Immature natural killer cell (primary cell): ENCODE measurements at regions not wholly inside any gene's neighbourhood (a gene's known extent, or its start where the extent isn't known, plus 50 kb on each side); places are given as distances from the start of the nearest gene placed in this dataset.

Source experiments
- DNase-seq, 3 donors: peaks; one replicate each; pipeline ENCODE4 v3.0.0; 2022; ENCODE audit warnings: mixed read lengths in 1 of 3
- H3K27ac Mint-ChIP-seq, 6 donors: one replicate each; pipeline ENCODE4 v1.8.0; 2020; ENCODE audit warnings: mixed read lengths in 6 of 6, mild to moderate bottlenecking in 5 of 6, inconsistent platforms in 4 of 6, moderate library complexity in 3 of 6
- H3K27me3 Mint-ChIP-seq, 3 donors: one replicate each; pipeline ENCODE4 v1.8.0; 2020 to 2021; ENCODE audit warnings: low read depth in 3 of 3, mild to moderate bottlenecking in 3 of 3, mixed read lengths in 3 of 3, moderate library complexity in 3 of 3, inconsistent platforms in 1 of 3
- H3K36me3 Mint-ChIP-seq, 3 donors: one replicate each; pipeline ENCODE4 v1.8.0; 2020; ENCODE audit warnings: mixed read lengths in 3 of 3, inconsistent platforms in 2 of 3, mild to moderate bottlenecking in 2 of 3
- H3K4me1 Mint-ChIP-seq, 2 donors: one replicate each; pipeline ENCODE4 v1.8.0; 2020; ENCODE audit warnings: inconsistent platforms in 2 of 2, mild to moderate bottlenecking in 2 of 2, mixed read lengths in 2 of 2, moderate library complexity in 1 of 2
- H3K4me3 Mint-ChIP-seq, 5 donors: one replicate each; pipeline ENCODE4 v1.8.0; 2020; ENCODE audit warnings: mild to moderate bottlenecking in 5 of 5, mixed read lengths in 5 of 5, inconsistent platforms in 3 of 5, moderate library complexity in 3 of 5
- H3K9me3 Mint-ChIP-seq, 6 donors: one replicate each; pipeline ENCODE4 v1.8.0; 2020; ENCODE audit warnings: mild to moderate bottlenecking in 6 of 6, mixed read lengths in 6 of 6, inconsistent platforms in 4 of 6, moderate library complexity in 3 of 6

DNA sequence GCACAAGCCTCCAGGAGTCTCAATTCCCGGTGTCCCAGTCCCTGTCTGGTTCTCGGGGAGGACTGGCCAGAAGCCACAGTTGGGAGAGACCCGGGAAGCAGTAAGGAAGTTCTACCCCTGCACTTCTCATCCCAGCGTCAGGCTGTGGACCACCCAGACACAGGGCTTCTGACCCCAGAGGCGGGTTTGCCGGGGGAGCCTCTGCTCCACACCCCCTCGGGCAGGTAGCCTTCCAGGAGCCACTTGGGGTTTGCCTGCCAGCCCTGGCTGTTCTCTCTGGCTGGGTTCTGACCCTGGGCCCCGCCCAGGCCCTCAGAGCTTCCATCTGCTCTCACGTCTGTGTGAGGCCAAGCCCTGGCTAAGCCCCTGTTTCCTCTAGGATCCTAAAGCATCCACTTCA is 94.4 kb upstream of the GPC1 start:
- no peaks in the 10 kb centered on the region for H3K36me3 Mint-ChIP-seq
- H3K9me3 Mint-ChIP-seq: no peaks in the 10 kb centered on the region
- no peak overlapping the region for H3K27ac Mint-ChIP-seq
- DNase-seq: no peak
- H3K27me3 Mint-ChIP-seq: peaks cover 4 to 7% (median 6%) of the 10 kb centered on the region in 3 donors
- no peak overlapping the region for H3K4me3 Mint-ChIP-seq
- H3K4me1 Mint-ChIP-seq: no peaks in the 10 kb centered on the region

DNA sequence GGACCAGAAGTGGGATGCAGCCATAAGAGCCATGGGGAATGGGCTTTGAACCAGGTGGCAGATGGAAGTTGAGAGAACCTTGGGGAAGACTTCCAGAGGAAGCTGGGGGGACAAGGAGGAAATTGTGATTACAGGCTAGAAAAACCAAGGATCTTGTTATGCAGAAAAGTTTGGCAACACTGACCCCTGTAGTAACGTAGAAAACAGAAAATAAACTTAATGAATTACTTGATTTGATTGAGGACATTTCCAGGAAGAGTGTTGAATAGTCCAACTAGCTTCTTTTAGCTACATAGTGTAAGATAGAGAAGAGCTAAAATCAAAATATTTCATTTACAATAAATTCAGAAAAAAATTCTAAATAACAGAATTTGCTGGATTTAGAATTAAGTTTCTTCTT is 91.9 kb upstream of the GPC1 start:
- Mint-ChIP-seq H3K27me3 (peaks cover 2 to 5% (median 5%) of the 10 kb centered on the region in 3 donors), H3K36me3 (no peaks in the 10 kb centered on the region), H3K9me3 (no peaks in the 10 kb centered on the region), H3K27ac (no peak overlapping the region), H3K4me3 (no peak overlapping the region), H3K4me1 (no peaks in the 10 kb centered on the region)
- no peak for DNase-seq

DNA sequence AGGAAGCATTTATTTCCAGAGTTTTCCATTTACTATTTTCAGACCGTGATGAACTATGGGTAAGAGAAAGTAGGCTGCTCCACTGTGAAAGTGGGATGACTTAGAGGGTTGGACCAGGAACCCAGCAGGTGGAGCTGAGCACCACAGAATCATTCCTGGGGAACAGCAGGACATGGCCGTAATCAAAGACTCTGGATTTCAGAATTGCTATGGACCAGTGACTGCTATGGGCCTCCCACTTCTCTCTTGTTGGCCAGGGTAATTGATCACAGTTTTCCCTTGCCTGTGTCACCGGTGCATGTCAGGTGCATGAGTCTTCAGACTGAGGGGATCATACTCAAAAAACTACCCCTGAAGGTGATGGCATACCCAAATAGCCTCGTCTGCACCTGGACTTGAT is 90.6 kb upstream of the GPC1 start:
- Mint-ChIP-seq H3K9me3 (no peaks in the 10 kb centered on the region), H3K4me1 (no peaks in the 10 kb centered on the region), H3K27ac (no peak overlapping the region), H3K27me3 (peaks cover 0 to 6% (median 5%) of the 10 kb centered on the region in 3 donors), H3K36me3 (no peaks in the 10 kb centered on the region), H3K4me3 (no peak overlapping the region)
- no peak for DNase-seq

DNA sequence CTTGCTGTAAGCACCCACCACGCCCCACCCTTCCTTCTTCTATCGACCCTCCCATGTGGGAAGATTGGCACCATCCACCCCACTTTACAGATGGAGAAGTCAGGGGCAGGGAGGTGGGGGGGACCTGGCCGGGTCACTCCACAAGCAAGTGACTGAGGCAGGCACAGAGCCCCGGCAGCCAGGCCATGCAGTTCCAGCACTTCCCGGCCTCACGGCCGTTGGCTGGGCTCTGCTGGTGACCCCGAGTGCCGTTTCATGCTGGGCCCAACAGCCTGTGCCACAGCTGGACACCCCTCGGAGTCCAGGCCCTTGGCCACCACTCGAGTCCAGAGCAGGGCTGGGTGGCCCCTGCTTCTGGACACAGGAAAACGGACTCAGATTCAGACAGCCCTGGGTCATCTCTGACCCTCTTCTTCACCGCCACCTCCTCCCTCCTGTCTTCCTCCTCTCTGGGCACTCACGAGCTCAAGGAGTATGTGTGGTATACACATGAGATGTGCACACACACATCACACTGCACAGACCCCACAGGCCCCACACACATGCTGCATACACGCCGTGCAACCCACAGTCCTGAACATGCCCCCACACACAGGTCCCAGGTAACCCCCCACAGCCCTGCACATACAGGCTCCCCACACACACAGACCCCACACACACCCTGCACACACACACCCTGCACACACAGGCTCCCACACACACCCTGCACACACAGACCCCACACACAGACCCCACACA is 89.3 kb upstream of the GPC1 start:
- Mint-ChIP-seq H3K4me3 (no peak overlapping the region), H3K27ac (no peak overlapping the region), H3K4me1 (no peaks in the 10 kb centered on the region), H3K36me3 (no peaks in the 10 kb centered on the region), H3K9me3 (no peaks in the 10 kb centered on the region), H3K27me3 (peaks cover 0 to 6% (median 6%) of the 10 kb centered on the region in 3 donors)
- no peak for DNase-seq

DNA sequence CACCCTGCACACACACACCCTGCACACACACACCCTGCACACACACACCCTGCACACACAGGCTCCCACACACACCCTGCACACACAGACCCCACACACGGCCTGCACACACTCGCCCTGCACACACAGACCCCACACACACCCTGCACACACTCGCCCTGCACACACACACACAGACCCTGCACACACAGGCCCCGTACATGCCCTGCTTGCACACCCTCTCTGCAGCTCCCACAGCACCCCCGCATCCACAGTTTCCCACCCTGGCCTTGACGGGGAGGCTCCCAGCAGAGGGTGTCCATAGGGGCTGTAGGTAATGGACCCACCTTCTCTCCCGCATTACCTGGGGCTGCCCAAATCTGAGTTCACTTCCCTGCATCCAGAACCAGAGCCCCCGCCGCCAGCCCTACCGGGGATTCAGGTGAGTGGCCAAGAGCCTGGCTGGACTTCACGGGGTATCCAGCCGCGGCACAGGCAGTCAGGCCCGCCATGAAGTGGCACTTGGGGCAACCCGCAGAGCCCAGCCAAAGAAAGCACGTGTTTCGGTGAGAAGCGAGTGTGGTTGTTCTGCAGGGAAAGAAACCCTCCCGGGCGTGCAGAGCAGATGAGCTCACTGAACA is 88.6 kb upstream of the GPC1 start:
- no peaks in the 10 kb centered on the region for H3K4me1 Mint-ChIP-seq
- H3K36me3 Mint-ChIP-seq: no peaks in the 10 kb centered on the region
- no peak overlapping the region for H3K27ac Mint-ChIP-seq
- H3K9me3 Mint-ChIP-seq: no peaks in the 10 kb centered on the region
- H3K4me3 Mint-ChIP-seq: no peak overlapping the region
- no peak for DNase-seq
- peaks cover 0 to 6% (median 6%) of the 10 kb centered on the region in 3 donors for H3K27me3 Mint-ChIP-seq

DNA sequence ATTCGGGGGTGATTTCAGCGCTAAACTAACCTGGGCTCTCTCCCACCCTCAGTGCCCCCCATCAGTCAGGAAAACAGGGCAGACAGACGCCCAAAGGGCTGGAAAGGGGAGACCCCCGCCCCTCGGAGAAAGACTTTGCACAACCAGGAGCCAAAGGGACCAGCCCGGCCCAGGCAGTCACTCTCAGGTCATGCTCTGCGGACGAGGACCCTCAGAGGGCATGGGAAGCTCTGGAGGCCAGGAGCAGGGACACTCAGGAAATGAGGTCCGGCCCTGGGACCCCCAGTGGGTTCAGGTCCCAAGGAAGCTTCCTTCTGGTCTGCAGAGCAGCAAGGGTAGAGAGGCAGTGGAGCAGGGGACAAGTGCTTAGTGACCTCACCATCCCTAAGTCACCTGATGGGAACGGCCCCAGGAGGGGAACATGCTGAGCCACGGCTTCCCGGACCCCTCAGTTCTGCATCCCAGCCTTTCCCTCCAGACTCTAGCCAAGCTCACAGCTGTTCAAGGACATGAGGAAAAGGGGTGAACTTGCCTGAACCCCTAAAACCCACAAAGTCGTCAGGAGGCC is 88.0 kb upstream of the GPC1 start:
- Mint-ChIP-seq H3K27ac (no peak overlapping the region), H3K27me3 (peaks cover 0 to 6% (median 6%) of the 10 kb centered on the region in 3 donors), H3K4me3 (no peak overlapping the region), H3K36me3 (no peaks in the 10 kb centered on the region), H3K4me1 (no peaks in the 10 kb centered on the region), H3K9me3 (no peaks in the 10 kb centered on the region)
- no peak for DNase-seq

DNA sequence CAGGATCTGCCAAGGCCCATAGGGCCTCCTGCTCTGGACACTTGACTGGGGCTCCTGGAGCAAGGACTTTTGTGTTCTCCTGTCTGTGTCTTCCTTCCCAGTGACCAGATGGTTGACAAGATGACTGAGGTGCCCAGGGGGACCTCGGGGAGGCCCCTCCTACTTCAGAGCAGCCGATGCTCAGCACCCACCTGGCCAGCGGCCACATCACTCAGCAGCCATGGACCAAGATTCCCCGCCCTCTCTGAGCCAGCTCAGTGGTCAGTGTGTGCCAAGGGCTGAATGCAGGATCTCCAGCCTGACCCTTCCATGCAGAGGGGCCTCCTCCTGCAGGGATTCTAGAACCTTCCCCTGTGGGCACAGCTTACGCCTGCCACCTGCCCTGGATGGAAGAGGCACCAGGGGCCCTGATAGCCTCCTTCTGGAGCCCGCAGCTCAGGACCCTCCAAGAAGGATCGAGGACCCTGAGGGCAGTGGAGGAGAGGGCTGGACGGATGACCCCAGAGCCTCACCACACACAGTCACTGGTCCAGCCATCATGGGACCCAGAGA is 87.4 kb upstream of the GPC1 start:
- no peak for DNase-seq
- Mint-ChIP-seq H3K9me3 (no peaks in the 10 kb centered on the region), H3K36me3 (no peaks in the 10 kb centered on the region), H3K27me3 (peaks cover 0 to 6% (median 3%) of the 10 kb centered on the region in 3 donors), H3K27ac (no peak overlapping the region), H3K4me1 (no peaks in the 10 kb centered on the region), H3K4me3 (no peak overlapping the region)

DNA sequence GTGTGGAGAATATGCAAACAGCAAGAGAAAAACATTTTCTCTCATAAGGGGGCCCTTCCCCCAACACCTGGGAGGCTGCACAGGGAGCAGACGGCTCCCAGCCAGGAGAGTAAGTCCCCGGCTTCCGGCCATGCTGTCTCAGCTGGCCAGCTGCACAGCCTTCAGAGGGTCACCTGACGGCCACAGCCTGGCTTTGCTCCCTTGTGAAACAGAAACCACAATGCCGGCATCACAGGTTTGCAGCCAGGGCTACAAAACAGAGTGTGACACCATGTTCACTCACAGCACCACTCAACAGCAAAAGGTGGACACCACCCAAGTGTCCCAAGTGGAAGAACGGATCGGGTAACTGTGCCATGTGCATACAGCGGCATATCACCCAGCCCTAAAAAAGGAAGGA is 86.9 kb upstream of the GPC1 start:
- H3K36me3 Mint-ChIP-seq: no peaks in the 10 kb centered on the region
- peaks cover 0 to 6% (median 3%) of the 10 kb centered on the region in 3 donors for H3K27me3 Mint-ChIP-seq
- DNase-seq: no peak
- H3K27ac Mint-ChIP-seq: no peak overlapping the region
- no peak overlapping the region for H3K4me3 Mint-ChIP-seq
- no peaks in the 10 kb centered on the region for H3K9me3 Mint-ChIP-seq
- no peaks in the 10 kb centered on the region for H3K4me1 Mint-ChIP-seq

DNA sequence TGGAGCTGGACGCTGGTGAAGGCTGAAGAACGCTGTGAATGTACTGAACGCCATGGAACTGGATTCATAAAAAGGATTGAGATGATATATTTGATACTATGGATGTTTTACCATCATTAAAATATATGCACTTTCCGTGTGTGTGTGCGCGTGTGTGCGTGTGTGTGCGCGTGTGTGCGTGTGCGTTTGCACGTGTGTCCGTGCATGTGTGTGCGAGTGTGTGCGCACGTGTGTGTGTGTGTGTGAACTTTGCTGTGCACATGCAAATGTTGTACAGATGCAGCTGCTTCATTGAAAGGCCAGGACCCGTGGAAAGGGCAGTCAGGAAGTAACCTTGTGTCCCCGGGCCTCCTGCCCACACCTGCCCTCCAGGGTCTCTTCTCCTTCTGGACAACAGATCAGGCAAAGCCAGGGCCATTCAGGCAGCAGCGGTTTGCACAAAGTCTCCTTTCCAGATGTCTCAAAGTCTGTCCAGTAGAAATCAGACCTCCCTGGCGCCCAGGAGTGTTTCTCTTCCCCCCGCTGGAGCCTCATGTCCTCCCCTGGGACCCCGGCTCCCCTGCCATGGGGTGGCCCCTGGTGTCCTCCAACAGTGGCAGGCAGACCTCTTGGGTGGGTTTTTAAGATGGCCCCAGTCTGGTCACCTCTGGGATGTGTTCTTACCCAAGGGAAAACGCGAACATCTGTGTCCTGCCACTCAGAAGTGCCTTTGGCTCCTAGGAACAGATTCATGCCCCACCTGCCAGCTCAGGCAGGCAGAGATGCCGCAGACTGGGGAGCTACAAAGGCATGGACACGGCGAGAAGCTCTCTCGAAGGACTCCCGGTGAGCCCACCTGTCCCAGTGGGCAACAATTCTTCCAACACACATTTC is 86.1 kb upstream of the GPC1 start:
- DNase-seq: no peak
- Mint-ChIP-seq H3K4me1 (no peaks in the 10 kb centered on the region), H3K27ac (no peak overlapping the region), H3K9me3 (no peaks in the 10 kb centered on the region), H3K36me3 (no peaks in the 10 kb centered on the region), H3K27me3 (peaks cover 0 to 6% (median 3%) of the 10 kb centered on the region in 3 donors), H3K4me3 (no peak overlapping the region)

DNA sequence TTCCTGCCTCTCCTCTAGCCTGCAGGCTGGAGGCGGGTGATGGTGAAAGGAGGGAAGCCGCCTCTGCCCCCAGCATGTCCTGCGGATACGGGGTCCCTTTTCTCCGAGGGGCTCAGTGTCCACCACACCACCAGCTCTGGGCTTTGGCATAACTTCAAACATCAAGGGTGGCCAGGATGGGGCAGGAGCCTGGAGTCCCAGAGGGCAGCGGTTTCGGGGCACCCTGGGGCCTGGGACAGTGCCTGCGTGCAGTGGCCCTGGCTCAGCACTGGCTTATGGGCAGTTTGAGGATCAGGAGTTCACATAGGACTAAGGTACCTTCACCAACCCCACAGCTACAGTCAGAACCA is 85.5 kb upstream of the GPC1 start:
- no peaks in the 10 kb centered on the region for H3K4me1 Mint-ChIP-seq
- H3K4me3 Mint-ChIP-seq: no peak overlapping the region
- no peaks in the 10 kb centered on the region for H3K36me3 Mint-ChIP-seq
- H3K27ac Mint-ChIP-seq: no peak overlapping the region
- DNase-seq: no peak
- H3K9me3 Mint-ChIP-seq: no peaks in the 10 kb centered on the region
- peaks cover 0 to 6% (median 1%) of the 10 kb centered on the region in 3 donors for H3K27me3 Mint-ChIP-seq

DNA sequence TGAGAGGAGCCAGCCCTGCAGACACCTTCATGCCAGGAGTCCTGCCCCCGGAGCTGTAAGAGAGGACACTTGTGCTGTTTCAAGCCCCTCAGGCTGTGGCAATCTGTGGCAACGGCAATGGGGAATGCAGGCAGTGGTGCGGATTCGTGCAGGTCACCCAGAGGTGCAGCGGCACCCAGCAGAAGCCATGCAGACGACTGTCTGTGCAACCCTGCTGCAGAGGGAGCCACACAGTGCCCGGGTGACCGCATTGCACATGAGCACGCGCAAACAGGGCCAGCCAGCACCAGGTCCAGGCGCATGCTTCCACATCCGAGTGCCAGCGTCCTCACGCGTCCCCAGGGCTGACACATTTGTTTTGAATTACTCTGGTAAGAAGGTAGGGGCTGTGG is 84.8 kb upstream of the GPC1 start:
- H3K27me3 Mint-ChIP-seq: peaks cover 0 to 7% (median 1%) of the 10 kb centered on the region in 3 donors

DNA sequence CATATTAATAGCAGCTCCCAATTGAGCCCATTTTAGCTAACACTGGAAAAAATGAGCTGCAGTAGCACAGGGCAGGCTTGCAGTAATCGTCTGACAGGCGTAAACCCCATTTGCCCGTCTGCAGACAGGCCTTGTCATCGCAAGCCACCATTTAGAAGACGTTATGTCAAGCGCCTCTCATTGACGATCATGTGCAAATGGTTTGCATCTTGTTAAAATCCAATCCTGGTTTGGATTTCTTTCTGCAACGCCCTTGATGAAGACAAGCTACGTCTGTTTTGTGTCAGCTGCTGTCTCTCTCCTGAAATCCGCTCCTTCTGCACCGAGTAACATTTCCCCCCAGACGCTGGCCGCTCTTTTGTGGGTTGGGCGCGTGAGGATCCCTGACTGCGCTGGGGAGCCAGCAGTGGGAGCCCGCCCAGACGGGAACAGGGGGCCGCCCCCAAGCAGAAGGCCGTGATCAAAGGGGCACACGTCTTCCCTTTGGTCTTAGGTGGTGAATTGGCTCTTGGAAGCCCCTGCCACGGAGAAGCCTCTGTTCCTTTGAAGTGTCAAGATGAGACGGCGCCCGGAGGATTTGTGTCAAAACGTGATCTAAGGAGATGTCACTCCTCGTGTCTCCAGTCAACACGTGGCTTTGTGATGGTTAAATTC is 84.2 kb upstream of the GPC1 start:
- H3K9me3 Mint-ChIP-seq: no peaks in the 10 kb centered on the region
- DNase-seq: no peak
- no peak overlapping the region for H3K27ac Mint-ChIP-seq
- H3K4me3 Mint-ChIP-seq: no peak overlapping the region
- peaks cover 0 to 7% (median 1%) of the 10 kb centered on the region in 3 donors for H3K27me3 Mint-ChIP-seq
- no peaks in the 10 kb centered on the region for H3K36me3 Mint-ChIP-seq
- H3K4me1 Mint-ChIP-seq: no peaks in the 10 kb centered on the region

More for the DNA sequence above, 84.8 kb upstream of the GPC1 start:
- Mint-ChIP-seq H3K4me1 (no peaks in the 10 kb centered on the region), H3K27ac (no peak overlapping the region), H3K36me3 (no peaks in the 10 kb centered on the region), H3K9me3 (no peaks in the 10 kb centered on the region), H3K4me3 (no peak overlapping the region)
- no peak for DNase-seq

DNA sequence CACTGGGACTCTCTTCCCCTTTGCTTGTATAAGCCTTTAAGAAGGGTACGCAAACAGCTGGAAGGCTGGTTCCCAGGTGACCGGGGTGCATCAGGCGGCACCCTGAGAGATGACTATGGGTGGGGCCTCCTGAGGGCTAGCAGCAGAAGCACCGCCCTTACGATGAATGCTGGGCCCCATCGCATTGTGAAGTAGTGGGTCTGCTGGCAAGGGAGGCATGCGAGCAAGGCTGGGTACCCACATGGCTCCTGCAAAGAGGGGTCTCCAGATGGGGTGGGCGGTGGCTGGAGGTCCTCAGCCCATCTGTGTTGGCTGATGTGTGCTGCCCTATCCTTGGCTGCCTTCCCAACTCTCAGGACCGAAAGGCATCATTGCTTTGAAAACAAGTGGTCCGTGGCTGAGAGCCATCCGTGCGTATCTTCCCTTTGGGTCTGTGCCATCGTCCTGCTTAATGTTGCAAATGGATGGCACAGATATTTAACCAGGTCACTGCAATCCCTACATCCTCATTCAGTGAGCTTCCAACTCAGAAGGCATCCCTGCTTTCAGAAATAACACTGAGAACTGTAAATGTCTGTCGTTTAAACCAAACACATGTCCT is 83.5 kb upstream of the GPC1 start:
- Mint-ChIP-seq H3K9me3 (no peaks in the 10 kb centered on the region), H3K27ac (no peak overlapping the region), H3K4me3 (no peak overlapping the region), H3K27me3 (peaks cover 0 to 7% (median 4%) of the 10 kb centered on the region in 3 donors), H3K36me3 (no peaks in the 10 kb centered on the region), H3K4me1 (no peaks in the 10 kb centered on the region)
- DNase-seq: no peak
